Activated CD8-positive, alpha-beta memory T cell treated with anti-CD3 and anti-CD28 coated beads for 1 hour (primary cell): ENCODE measurements at regions not wholly inside any gene's neighbourhood (a gene's known extent, or its start where the extent isn't known, plus 50 kb on each side); places are given as distances from the start of the nearest gene placed in this dataset.

Source experiments
- DNase-seq, 2 donors: peaks; one replicate each; pipeline ENCODE4 v3.0.0-alpha.2; 2020; ENCODE audit warnings: low read depth in 1 of 2; ENCODE audit errors: extremely low read depth in 1 of 2

- no peak for DNase-seq
Measured at GRCh38 chr3:8187996-8188395, 313.6 kb upstream of the LMCD1 start.

- no peak for DNase-seq
Measured at GRCh38 chr3:8189051-8189450, 312.6 kb upstream of the LMCD1 start.

- no peak for DNase-seq
Measured at GRCh38 chr3:8191406-8191805, 310.2 kb upstream of the LMCD1 start.

GRCh38 chr3:8197384-8197783 lies 304.2 kb upstream of the LMCD1 start:
- DNase-seq = no peak

- no peak for DNase-seq
Measured at GRCh38 chr3:8198605-8199004, 303.0 kb upstream of the LMCD1 start.

GRCh38 chr3:8200996-8201395 lies 300.6 kb upstream of the LMCD1 start:
- no peak for DNase-seq

- DNase-seq = no peak
Measured at GRCh38 chr3:8201886-8202285, 299.7 kb upstream of the LMCD1 start.

- no peak for DNase-seq
Measured at GRCh38 chr3:8204331-8204730, 297.3 kb upstream of the LMCD1 start.

- no peak for DNase-seq
Measured at GRCh38 chr3:8204853-8205650, 296.6 kb upstream of the LMCD1 start.

- no peak for DNase-seq
Measured at GRCh38 chr3:8205881-8206280, 295.7 kb upstream of the LMCD1 start.

- DNase-seq = no peak
Measured at GRCh38 chr3:8206971-8207617, 294.5 kb upstream of the LMCD1 start.

- DNase-seq = no peak
Measured at GRCh38 chr3:8210882-8211341, 290.7 kb upstream of the LMCD1 start.

GRCh38 chr3:8212794-8213193 lies 288.8 kb upstream of the LMCD1 start:
- no peak for DNase-seq

- DNase-seq = no peak
Measured at GRCh38 chr3:8213286-8213685, 288.3 kb upstream of the LMCD1 start.

GRCh38 chr3:8215821-8216220 lies 285.8 kb upstream of the LMCD1 start:
- no peak for DNase-seq

GRCh38 chr3:8218353-8218940 lies 283.2 kb upstream of the LMCD1 start:
- no peak for DNase-seq

GRCh38 chr3:8220291-8220690 lies 281.3 kb upstream of the LMCD1 start:
- no peak for DNase-seq

GRCh38 chr3:8223766-8224165 lies 277.9 kb upstream of the LMCD1 start:
- DNase-seq = no peak

- DNase-seq = no peak
Measured at GRCh38 chr3:8224941-8225340, 276.7 kb upstream of the LMCD1 start.

- no peak for DNase-seq
Measured at GRCh38 chr3:8233938-8234337, 267.7 kb upstream of the LMCD1 start.

GRCh38 chr3:8236264-8236663 lies 265.4 kb upstream of the LMCD1 start:
- DNase-seq = no peak

GRCh38 chr3:8237893-8238292 lies 263.7 kb upstream of the LMCD1 start:
- no peak for DNase-seq
